ENCODE measurements at regions not wholly inside any gene's neighbourhood (a gene's known extent, or its start where the extent isn't known, plus 50 kb on each side); places are given as distances from the start of the nearest gene placed in this dataset.

DNA sequence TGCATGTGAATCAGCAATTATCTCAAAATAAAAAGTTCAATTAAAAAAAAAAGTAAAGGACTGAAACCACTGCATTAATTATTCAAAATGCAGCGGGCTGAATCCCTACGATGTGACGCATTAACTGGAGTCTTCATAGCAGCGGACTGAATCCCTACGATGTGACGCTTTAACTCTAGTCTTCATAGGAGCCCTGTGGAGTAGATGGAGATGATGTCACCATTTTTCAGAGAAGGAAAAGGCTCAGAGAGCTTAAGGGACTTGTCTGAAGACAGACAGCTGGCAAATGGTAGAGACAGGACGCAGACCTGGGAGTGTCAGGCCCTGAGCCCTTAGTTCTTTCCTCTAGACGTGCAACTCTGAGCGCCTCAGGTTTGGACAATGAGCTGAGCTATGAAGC, 168.0 kb upstream of the MYL2 start:
- TF ChIP-seq CTCF (IDR thresholded peaks at IDR 0.05; ENCODE audit: low read depth, low read length, missing control alignments): no peak
- DNase-seq: no peak
- Histone ChIP-seq H3K27ac (no peak overlapping the region), H3K4me3 (ENCODE audit: low read depth, low read length) (no peak overlapping the region), H3K27me3 (replicated peaks) (no peaks in the 10 kb centered on the region), H3K36me3 (replicated peaks) (no peaks in the 10 kb centered on the region)
- in situ Hi-C loops (cut with HindIII; ENCODE audit: low pct_ligation_motif_present, low sequenced_read_pairs): no loop called here

DNA sequence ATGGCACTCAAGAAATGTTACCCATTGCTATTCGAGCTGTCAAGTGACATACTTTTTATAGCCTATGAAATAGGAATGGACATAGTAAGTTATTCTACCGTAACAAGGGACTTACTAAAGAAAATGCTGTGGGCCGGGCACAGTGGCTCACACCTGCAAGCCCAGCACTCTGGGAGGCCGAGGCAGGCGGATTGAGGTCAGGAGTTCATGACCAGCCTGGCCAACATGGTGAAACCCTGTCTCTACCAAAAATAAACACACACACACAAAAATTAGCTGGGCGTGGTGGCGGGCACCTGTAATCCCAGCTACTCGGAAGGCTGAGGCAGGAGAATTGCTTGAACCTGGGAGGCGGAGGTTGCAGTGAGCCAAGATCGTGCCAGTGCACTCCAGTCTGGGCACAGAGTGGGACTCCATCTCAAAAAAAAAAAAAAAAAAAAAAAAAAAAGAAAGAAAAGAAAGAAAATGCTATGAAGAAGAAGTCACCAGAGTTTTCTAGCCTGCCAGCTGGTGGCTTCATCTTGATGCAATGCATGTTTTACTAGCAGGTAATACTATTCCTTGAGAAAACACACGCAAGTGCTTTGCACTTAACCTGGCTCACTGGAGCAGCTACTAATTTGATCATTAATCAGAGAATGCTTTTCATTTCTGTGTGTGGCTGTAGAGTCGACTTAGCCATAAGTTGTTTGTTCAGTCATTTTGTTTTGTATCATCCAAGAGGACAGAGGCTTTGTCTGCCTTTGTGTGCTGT, 166.7 kb upstream of the MYL2 start:
- in situ Hi-C loops (cut with HindIII; ENCODE audit: low pct_ligation_motif_present, low sequenced_read_pairs): no loop called here
- H3K4me3 ChIP-seq (ENCODE audit: low read depth, low read length): no peak overlapping the region

DNA sequence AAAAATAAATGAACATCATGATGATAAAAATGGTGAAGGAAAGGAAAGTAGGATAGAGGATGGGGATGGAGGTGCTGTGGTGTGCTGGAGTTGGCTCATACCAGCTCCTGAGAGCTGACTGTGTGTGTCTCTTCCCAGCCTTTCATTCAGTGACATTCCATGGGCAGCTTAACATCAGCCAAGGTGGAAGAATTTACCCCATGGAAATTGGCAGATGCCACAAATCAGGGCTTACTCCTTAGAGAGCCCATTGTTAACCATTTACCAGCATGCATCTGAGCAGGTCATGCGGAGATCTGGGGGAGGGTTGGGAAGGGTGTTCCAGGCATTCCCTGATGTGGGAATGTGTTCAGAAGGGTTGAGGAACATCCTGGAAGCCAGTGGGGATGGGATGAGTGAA, 164.7 kb upstream of the MYL2 start:
- no peak for TF ChIP-seq CTCF (IDR thresholded peaks at IDR 0.05; ENCODE audit: low read depth, low read length, missing control alignments)
- in situ Hi-C loops (cut with HindIII; ENCODE audit: low pct_ligation_motif_present, low sequenced_read_pairs): no loop called here
- H3K36me3 ChIP-seq (replicated peaks): no peaks in the 10 kb centered on the region
- DNase-seq: no peak
- no peaks in the 10 kb centered on the region for H3K27me3 ChIP-seq (replicated peaks)
- H3K4me3 ChIP-seq (ENCODE audit: low read depth, low read length): no peak overlapping the region
- H3K27ac ChIP-seq: no peak overlapping the region

More for the DNA sequence above, 166.7 kb upstream of the MYL2 start:
- Histone ChIP-seq H3K27ac (no peak overlapping the region), H3K36me3 (replicated peaks) (no peaks in the 10 kb centered on the region), H3K27me3 (replicated peaks) (no peaks in the 10 kb centered on the region)
- no peak for TF ChIP-seq CTCF (IDR thresholded peaks at IDR 0.05; ENCODE audit: low read depth, low read length, missing control alignments)
- DNase-seq: no peak

DNA sequence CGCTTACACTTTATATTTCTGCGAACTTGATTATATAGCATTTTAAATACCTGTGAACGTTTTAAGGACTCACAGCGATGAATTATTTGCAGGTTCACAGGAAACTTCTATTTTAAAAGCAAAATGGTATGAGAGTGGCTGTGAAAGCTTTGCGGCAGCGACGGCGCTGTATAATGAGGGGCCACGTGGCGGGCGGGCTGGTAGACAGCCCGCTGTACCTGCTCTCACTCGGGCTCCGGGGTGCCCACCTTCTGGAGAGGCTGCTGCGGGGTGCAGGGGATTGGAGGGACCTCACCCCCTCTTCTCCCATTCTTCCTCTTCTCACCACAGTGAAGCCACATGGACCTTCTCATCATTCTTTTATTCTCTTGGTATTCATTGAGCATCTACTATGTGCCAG, 164.2 kb upstream of the MYL2 start:
- no peak overlapping the region for H3K27ac ChIP-seq
- no peaks in the 10 kb centered on the region for H3K36me3 ChIP-seq (replicated peaks)
- no peak for DNase-seq
- in situ Hi-C loops (cut with HindIII; ENCODE audit: low pct_ligation_motif_present, low sequenced_read_pairs): no loop called here
- H3K27me3 ChIP-seq (replicated peaks): no peaks in the 10 kb centered on the region
- no peak overlapping the region for H3K4me3 ChIP-seq (ENCODE audit: low read depth, low read length)
- no peak for TF ChIP-seq CTCF (IDR thresholded peaks at IDR 0.05; ENCODE audit: low read depth, low read length, missing control alignments)

GRCh38 chr12:111084158-111084557, 163.8 kb upstream of the MYL2 start:
- no peak for DNase-seq
- Histone ChIP-seq H3K36me3 (replicated peaks) (no peaks in the 10 kb centered on the region), H3K4me3 (ENCODE audit: low read depth, low read length) (no peak overlapping the region), H3K27ac (no peak overlapping the region), H3K27me3 (replicated peaks) (no peaks in the 10 kb centered on the region)
- TF ChIP-seq CTCF (IDR thresholded peaks at IDR 0.05; ENCODE audit: low read depth, low read length, missing control alignments): no peak
- in situ Hi-C loops (cut with HindIII; ENCODE audit: low pct_ligation_motif_present, low sequenced_read_pairs): no loop called here

DNA sequence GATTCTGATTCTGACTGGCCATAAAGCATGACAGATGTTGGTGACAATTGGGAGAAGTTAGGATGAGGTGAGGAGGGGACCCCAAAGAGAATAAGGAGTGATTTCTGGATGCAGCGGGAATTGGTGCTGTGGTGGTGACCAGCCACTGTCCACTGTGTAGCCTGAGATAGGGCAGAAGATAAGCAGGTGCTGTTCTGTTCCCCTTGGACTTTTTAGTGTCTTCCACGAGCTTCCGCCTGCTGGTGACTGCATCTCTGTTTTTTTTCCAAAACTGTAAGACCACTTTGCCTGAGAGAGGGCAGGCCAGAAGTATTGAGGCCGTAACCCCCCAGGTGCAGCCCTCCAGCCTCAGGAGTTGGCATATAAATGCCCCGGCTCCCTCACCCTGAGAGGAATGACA, 161.2 kb upstream of the MYL2 start:
- H3K27me3 ChIP-seq (replicated peaks): no peaks in the 10 kb centered on the region
- H3K36me3 ChIP-seq (replicated peaks): no peaks in the 10 kb centered on the region
- no peak for TF ChIP-seq CTCF (IDR thresholded peaks at IDR 0.05; ENCODE audit: low read depth, low read length, missing control alignments)
- no peak overlapping the region for H3K27ac ChIP-seq
- in situ Hi-C loops (cut with HindIII; ENCODE audit: low pct_ligation_motif_present, low sequenced_read_pairs): no loop called here
- no peak for DNase-seq
- no peak overlapping the region for H3K4me3 ChIP-seq (ENCODE audit: low read depth, low read length)

All from brain microvascular endothelial cell (primary cell).